Ascending aorta (tissue), 2 donors: ENCODE measurements at regions not wholly inside any gene's neighbourhood (a gene's known extent, or its start where the extent isn't known, plus 50 kb on each side); places are given as distances from the start of the nearest gene placed in this dataset.

ENCODE experiments used
- DNase-seq, 2 donors: peaks; one replicate each; pipeline ENCODE4 v3.0.0-alpha.2; 2019; ENCODE audit warnings: low spot score in 2 of 2
- H3K27ac ChIP-seq, 2 donors: fragments of 200-600 bp; sonication (generic); one replicate each; pipeline ENCODE4 v1.5.1; 2016 to 2017; ENCODE audit warnings: mild to moderate bottlenecking in 1 of 2
- H3K27me3 ChIP-seq: fragments of 200-600 bp; sonication (generic); one replicate; pipeline ENCODE4 v1.5.1; 2017
- H3K36me3 ChIP-seq, 2 donors: fragments of 200-600 bp; sonication (generic); one replicate each; pipeline ENCODE4 v1.5.1; 2016
- H3K4me1 ChIP-seq, 2 donors: fragments of 200-600 bp; sonication (generic); one replicate each; pipeline ENCODE4 v1.5.1; 2016 to 2017; ENCODE audit warnings: mild to moderate bottlenecking in 1 of 2
- H3K4me3 ChIP-seq, 2 donors: fragments of 200-600 bp; sonication (generic); one replicate each; pipeline ENCODE4 v1.5.1; 2016 to 2017; ENCODE audit warnings: mild to moderate bottlenecking in 1 of 2
- H3K9me3 ChIP-seq, 2 donors: fragments of 200-600 bp; sonication (generic); one replicate each; pipeline ENCODE4 v1.5.1; 2016
- CTCF ChIP-seq, 3 experiments: fragments of 200-600 bp in 2 of 3; fragments of 450-650 bp in 1 of 3; sonication (generic) in 2 of 3; IDR thresholded peaks; one replicate each; pipeline ENCODE4 v1.5.1; 2016 to 2019; ENCODE audit warnings: antibody characterized with exemption in 3 of 3, mild to moderate bottlenecking in 1 of 3, moderate library complexity in 1 of 3
- intact Hi-C: fragments of 100-400 bp; cut with DNase I; formaldehyde crosslinking; loops from one replicate; pipeline ENCODE4 v1.15.1; 2023

- no peaks in the 10 kb centered on the region for H3K9me3 ChIP-seq
- H3K4me1 ChIP-seq, result no peaks in the 10 kb centered on the region
- no peak for DNase-seq
- peak overlapping the region; percentile 15 to 17 for H3K27ac ChIP-seq
- peak overlapping the region; percentile 28 to 64 for H3K4me3 ChIP-seq
- no peaks in the 10 kb centered on the region for H3K27me3 ChIP-seq
- TF ChIP-seq CTCF (IDR thresholded peaks at IDR 0.05), result no peak
- H3K36me3 ChIP-seq, result no peaks in the 10 kb centered on the region
- intact Hi-C loops, result loop anchor here (5.0 kb wide), 1 partner anchor 166 kb away; no protein-coding TSS in a partner anchor
Measured at GRCh38 chrX:33726281-33727160, 405.6 kb downstream of the FAM47A start.

- Histone ChIP-seq H3K4me3 (peak overlapping the region; percentile 28 to 64), H3K27ac (peak overlapping the region in 1 of 2 donors; percentile 15), H3K36me3 (no peaks in the 10 kb centered on the region), H3K9me3 (no peaks in the 10 kb centered on the region), H3K4me1 (no peaks in the 10 kb centered on the region), H3K27me3 (no peaks in the 10 kb centered on the region)
- intact Hi-C loops, result loop anchor here (5.0 kb wide), 1 partner anchor 167 kb away; no protein-coding TSS in a partner anchor
- DNase-seq, result no peak
- TF ChIP-seq CTCF (IDR thresholded peaks at IDR 0.05), result no peak
Measured at GRCh38 chrX:33725535-33726210, 406.4 kb downstream of the FAM47A start.

- no peaks in the 10 kb centered on the region for H3K27me3 ChIP-seq
Measured at GRCh38 chrX:33721927-33722326, 410.2 kb downstream of the FAM47A start.

GRCh38 chrX:33686105-33686504, 446.0 kb downstream of the FAM47A start:
- DNase-seq, result no peak
- Histone ChIP-seq H3K36me3 (no peaks in the 10 kb centered on the region), H3K4me3 (no peak overlapping the region), H3K9me3 (no peaks in the 10 kb centered on the region), H3K27ac (no peak overlapping the region), H3K27me3 (no peaks in the 10 kb centered on the region), H3K4me1 (no peaks in the 10 kb centered on the region)
- TF ChIP-seq CTCF (IDR thresholded peaks at IDR 0.05), result no peak
- intact Hi-C loops, result no loop called here

More at GRCh38 chrX:33721927-33722326, 410.2 kb downstream of the FAM47A start:
- TF ChIP-seq CTCF (IDR thresholded peaks at IDR 0.05), result no peak
- intact Hi-C loops, result no loop called here
- Histone ChIP-seq H3K4me3 (no peak overlapping the region), H3K36me3 (no peaks in the 10 kb centered on the region), H3K9me3 (no peaks in the 10 kb centered on the region), H3K4me1 (no peaks in the 10 kb centered on the region), H3K27ac (no peak overlapping the region)
- DNase-seq, result no peak
